SU-DHL-6 (cell line): ENCODE measurements at regions not wholly inside any gene's neighbourhood (a gene's known extent, or its start where the extent isn't known, plus 50 kb on each side); places are given as distances from the start of the nearest gene placed in this dataset.

Experiments used
- H2AFZ ChIP-seq: fragments of 200-600 bp; sonication (generic); 2 replicates; pipeline ENCODE4 v1.6.1; 2014; ENCODE audit warnings: low read depth, mild to moderate bottlenecking, moderate library complexity, mixed read lengths, antibody characterized with exemption, low read length; ENCODE audit not compliant: severe bottlenecking
- H3F3A ChIP-seq: fragments of 200-600 bp; shearing (Covaris generic); 2 replicates; pipeline ENCODE4 v1.6.0; 2016; ENCODE audit warnings: antibody characterized with exemption, mild to moderate bottlenecking; ENCODE audit not compliant: insufficient read depth
- H3K27ac ChIP-seq: fragments of 200-600 bp; sonication (generic); 2 replicates; pipeline ENCODE4 v1.5.1; 2016; ENCODE audit warnings: low read depth, mild to moderate bottlenecking, low read length, moderate library complexity, mixed read lengths
- H3K27me3 ChIP-seq: fragments of 200-600 bp; sonication (generic), shearing (Covaris generic); 2 replicates; pipeline ENCODE4 v1.6.0; 2014; ENCODE audit warnings: mild to moderate bottlenecking, low read length
- H3K36me3 ChIP-seq: fragments of 200-600 bp; sonication (generic); 2 replicates; pipeline ENCODE4 v1.6.1; 2014; ENCODE audit warnings: mild to moderate bottlenecking, low read length, mixed read lengths
- H3K4me2 ChIP-seq: fragments of 300-600, 200-600 bp; shearing (Covaris generic), sonication (generic); 2 replicates; pipeline ENCODE4 v1.6.0; 2014; ENCODE audit warnings: low read length, low read depth, mild to moderate bottlenecking; ENCODE audit not compliant: poor library complexity, severe bottlenecking
- H3K4me3 ChIP-seq: fragments of 200-600 bp; sonication (generic); 2 replicates; pipeline ENCODE4 v1.5.1; 2014; ENCODE audit warnings: antibody characterized with exemption, low read length, mild to moderate bottlenecking, mixed read lengths; ENCODE audit not compliant: insufficient read depth, poor library complexity, severe bottlenecking
- H3K79me2 ChIP-seq: fragments of 200-600 bp; sonication (generic); 2 replicates; pipeline ENCODE4 v1.6.1; 2014; ENCODE audit warnings: mild to moderate bottlenecking, low read length, moderate library complexity; ENCODE audit not compliant: insufficient read depth
- H3K9ac ChIP-seq: fragments of 200-600 bp; sonication (generic); 2 replicates; pipeline ENCODE4 v1.7.0; 2014; ENCODE audit warnings: mild to moderate bottlenecking, low read length
- H3K9me2 ChIP-seq: fragments of 200-600 bp; sonication (generic); replicated peaks from 2 replicates; pipeline ENCODE4 v1.6.1; 2014; ENCODE audit warnings: low read length; ENCODE audit not compliant: insufficient read depth
- H3K9me3 ChIP-seq: fragments of 200-600 bp; sonication (generic); 2 replicates; pipeline ENCODE4 v1.6.1; 2014; ENCODE audit warnings: low read length, mixed read lengths; ENCODE audit not compliant: insufficient read depth
- H4K20me1 ChIP-seq: fragments of 200-600 bp; sonication (generic); 2 replicates; pipeline ENCODE4 v1.6.1; 2014; ENCODE audit warnings: low read depth, mild to moderate bottlenecking, antibody characterized with exemption, low read length, moderate library complexity, mixed read lengths
- CTCF ChIP-seq: fragments of 200-600 bp; sonication (generic); IDR thresholded peaks from one replicate; pipeline ENCODE4 v1.5.1; 2017; ENCODE audit warnings: antibody characterized with exemption, mild to moderate bottlenecking, low read length, moderate library complexity; ENCODE audit not compliant: insufficient read depth, poor library complexity, severe bottlenecking
- EZH2phosphoT487 ChIP-seq: fragments of 200-600 bp; sonication (generic), shearing (Covaris generic); conservative IDR thresholded peaks from 2 replicates; pipeline ENCODE4 v1.6.1; 2018; ENCODE audit warnings: mild to moderate bottlenecking, antibody characterized with exemption, low read length, moderate library complexity, mixed read lengths

- H3K4me3 ChIP-seq = no peak overlapping the region
- no peak overlapping the region for H3K9ac ChIP-seq
These were observed 1656.0 kb downstream of the MRPL39 start for GRCh38 chr21:23951251-23951650.

DNA sequence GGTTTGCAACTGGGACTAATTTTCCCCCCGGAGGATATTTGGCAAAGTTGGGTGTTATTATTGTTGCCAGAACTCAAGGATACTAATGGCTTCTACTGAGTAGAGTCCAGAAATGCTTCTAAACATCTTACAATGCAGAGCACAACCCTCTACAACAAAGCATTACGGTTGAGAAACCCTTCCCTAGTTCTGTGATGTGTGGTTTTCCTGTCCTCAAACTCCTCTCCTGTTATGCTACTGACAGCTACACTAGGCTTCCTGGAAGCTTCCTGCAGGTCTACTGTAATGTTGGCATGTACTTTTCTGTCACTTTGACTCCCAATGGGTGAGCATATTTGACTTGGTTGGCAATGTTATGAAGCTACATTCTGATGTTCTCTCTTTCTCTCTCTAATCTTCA is 1656.9 kb downstream of the MRPL39 start:
- H3K9ac ChIP-seq = no peak overlapping the region
- H3K36me3 ChIP-seq = no peaks in the 10 kb centered on the region
- no peaks in the 10 kb centered on the region for H3K9me2 ChIP-seq
- H3F3A ChIP-seq = no peaks in the 10 kb centered on the region
- no peak overlapping the region for H3K4me2 ChIP-seq
- H4K20me1 ChIP-seq = no peaks in the 10 kb centered on the region
- no peak overlapping the region for H3K4me3 ChIP-seq
- TF ChIP-seq CTCF (no peak), EZH2phosphoT487 (no peak)
- H3K27me3 ChIP-seq = no peaks in the 10 kb centered on the region
- H3K9me3 ChIP-seq = no peaks in the 10 kb centered on the region
- H3K79me2 ChIP-seq = no peaks in the 10 kb centered on the region
- no peak overlapping the region for H3K27ac ChIP-seq
- H2AFZ ChIP-seq = no peak overlapping the region

More at GRCh38 chr21:23951251-23951650, 1656.0 kb downstream of the MRPL39 start:
- Histone ChIP-seq H3K9me3 (no peaks in the 10 kb centered on the region), H3K9me2 (no peaks in the 10 kb centered on the region), H4K20me1 (no peaks in the 10 kb centered on the region), H2AFZ (no peak overlapping the region), H3F3A (no peaks in the 10 kb centered on the region), H3K36me3 (no peaks in the 10 kb centered on the region), H3K4me2 (no peak overlapping the region), H3K27me3 (no peaks in the 10 kb centered on the region), H3K27ac (no peak overlapping the region), H3K79me2 (no peaks in the 10 kb centered on the region)
- no peak for TF ChIP-seq EZH2phosphoT487
- TF ChIP-seq CTCF = no peak

GRCh38 chr21:23949493-23949892 is 1657.8 kb downstream of the MRPL39 start:
- no peaks in the 10 kb centered on the region for H3F3A ChIP-seq
- H3K27ac ChIP-seq = no peak overlapping the region
- no peaks in the 10 kb centered on the region for H3K27me3 ChIP-seq
- H3K36me3 ChIP-seq = no peaks in the 10 kb centered on the region
- no peak overlapping the region for H3K4me2 ChIP-seq
- H2AFZ ChIP-seq = no peak overlapping the region
- H3K9me3 ChIP-seq = no peaks in the 10 kb centered on the region
- no peaks in the 10 kb centered on the region for H3K9me2 ChIP-seq
- no peak overlapping the region for H3K4me3 ChIP-seq
- H3K79me2 ChIP-seq = no peaks in the 10 kb centered on the region
- H3K9ac ChIP-seq = no peak overlapping the region
- TF ChIP-seq EZH2phosphoT487 = no peak
- TF ChIP-seq CTCF = no peak
- no peaks in the 10 kb centered on the region for H4K20me1 ChIP-seq
